ENCODE measurements at regions not wholly inside any gene's neighbourhood (a gene's known extent, or its start where the extent isn't known, plus 50 kb on each side); places are given as distances from the start of the nearest gene placed in this dataset.

GRCh38 chr2:238576674-238577073 lies 149.9 kb downstream of the ASB1 start:
- 62 to 72% (median 68%) methylated on average over 3 of the region's 3 CpGs for WGBS, 4 donors
- intact Hi-C loops (cut with DNase I): no loop called here
- H3K9me3 ChIP-seq: peaks cover 0 to 9% (median 0%) of the 10 kb centered on the region in 12 donors
- no peaks in the 10 kb centered on the region for H3K27me3 ChIP-seq
- ATAC-seq (no peak), DNase-seq (no peak)
- no peak overlapping the region for H3K27ac ChIP-seq
- TF ChIP-seq CTCF (IDR thresholded peaks at IDR 0.05) (no peak), POLR2A (IDR thresholded peaks at IDR 0.05) (no peak)
- no peaks in the 10 kb centered on the region for H3K36me3 ChIP-seq
- no peaks in the 10 kb centered on the region for H3K4me1 ChIP-seq
- no peak overlapping the region for H3K4me3 ChIP-seq

GRCh38 chr2:238578256-238578655 lies 151.5 kb downstream of the ASB1 start:
- H3K4me1 ChIP-seq: no peaks in the 10 kb centered on the region
- 61 to 80% (median 69%) methylated on average over 9 of the region's 9 CpGs for WGBS, 4 donors
- no peaks in the 10 kb centered on the region for H3K36me3 ChIP-seq
- peaks cover 0 to 10% (median 0%) of the 10 kb centered on the region in 12 donors for H3K9me3 ChIP-seq
- intact Hi-C loops (cut with DNase I): no loop called here
- ATAC-seq (no peak), DNase-seq (no peak)
- H3K4me3 ChIP-seq: no peak overlapping the region
- H3K27ac ChIP-seq: no peak overlapping the region
- TF ChIP-seq POLR2A (IDR thresholded peaks at IDR 0.05) (no peak), CTCF (IDR thresholded peaks at IDR 0.05) (no peak)
- no peaks in the 10 kb centered on the region for H3K27me3 ChIP-seq

- peak in 1 of 4 donors; percentile 38 for ATAC-seq
- Histone ChIP-seq H3K4me3 (no peak overlapping the region), H3K36me3 (no peaks in the 10 kb centered on the region), H3K27ac (no peak overlapping the region), H3K4me1 (no peaks in the 10 kb centered on the region), H3K9me3 (peaks cover 0 to 22% (median 0%) of the 10 kb centered on the region in 12 donors), H3K27me3 (no peaks in the 10 kb centered on the region)
- 69 to 86% (median 70%) methylated on average over 3 to 4 of the region's 4 CpGs for WGBS, 4 donors
- no peak for TF ChIP-seq CTCF (IDR thresholded peaks at IDR 0.05)
- no peak for TF ChIP-seq POLR2A (IDR thresholded peaks at IDR 0.05)
- no peak for DNase-seq
- intact Hi-C loops (cut with DNase I): no loop called here
Measured at GRCh38 chr2:238580486-238580885, 153.8 kb downstream of the ASB1 start.

- 82 to 93% (median 87%) methylated on average over 4 of the region's 4 CpGs for WGBS, 4 donors
- Histone ChIP-seq H3K36me3 (no peaks in the 10 kb centered on the region), H3K27ac (no peak overlapping the region), H3K9me3 (peaks cover 0 to 22% (median 0%) of the 10 kb centered on the region in 12 donors), H3K27me3 (no peaks in the 10 kb centered on the region), H3K4me3 (no peak overlapping the region), H3K4me1 (no peaks in the 10 kb centered on the region)
- DNase-seq: no peak
- ATAC-seq: no peak
- intact Hi-C loops (cut with DNase I): no loop called here
- TF ChIP-seq POLR2A (IDR thresholded peaks at IDR 0.05) (no peak), CTCF (IDR thresholded peaks at IDR 0.05) (no peak)
Measured at GRCh38 chr2:238581126-238581525, 154.4 kb downstream of the ASB1 start.
